GM12892 (cell line): ENCODE measurements at regions not wholly inside any gene's neighbourhood (a gene's known extent, or its start where the extent isn't known, plus 50 kb on each side); places are given as distances from the start of the nearest gene placed in this dataset.

Source experiments
- POLR2AphosphoS5 ChIP-seq: IDR thresholded peaks from 2 replicates; pipeline ENCODE4 v1.6.1; 2011; ENCODE audit warnings: low read depth, low read length, control low read depth
- TAF1 ChIP-seq: IDR thresholded peaks from 2 replicates; pipeline ENCODE4 v1.6.1; 2011; ENCODE audit warnings: low read depth, mild to moderate bottlenecking, control low read depth, low read length, borderline replicate concordance

GRCh38 chr12:65606008-65606766, 218.1 kb upstream of the HMGA2 start:
- no peak for TF ChIP-seq TAF1
- no peak for TF ChIP-seq POLR2AphosphoS5
